NCI-H146 treated with DMSO at 0.1 percent for 48 hours (cell line): ENCODE measurements at regions not wholly inside any gene's neighbourhood (a gene's known extent, or its start where the extent isn't known, plus 50 kb on each side); places are given as distances from the start of the nearest gene placed in this dataset.

Experiments used
- DNase-seq: peaks from one replicate; lab custom pipeline; 2025; ENCODE audit not compliant: unreplicated experiment; lab: John Stamatoyannopoulos, UW

- no peak for DNase-seq
Observed at GRCh38 chr6:16078064-16078463, 50.8 kb upstream of the MYLIP start.

GRCh38 chr6:16069671-16070070 is 59.2 kb upstream of the MYLIP start:
- no peak for DNase-seq

GRCh38 chr6:16069222-16069621 is 59.7 kb upstream of the MYLIP start:
- no peak for DNase-seq

- DNase-seq = no peak
Observed at GRCh38 chr6:16067568-16067967, 61.3 kb upstream of the MYLIP start.

- DNase-seq = peak; percentile 98
Observed at GRCh38 chr6:16064671-16065072, 64.2 kb upstream of the MYLIP start.

GRCh38 chr6:16063580-16063979 is 65.3 kb upstream of the MYLIP start:
- no peak for DNase-seq

- no peak for DNase-seq
Observed at GRCh38 chr6:16061818-16062217, 67.1 kb upstream of the MYLIP start.

GRCh38 chr6:16060039-16060438 is 68.8 kb upstream of the MYLIP start:
- DNase-seq = peak; percentile 55

GRCh38 chr6:16059496-16059895 is 69.4 kb upstream of the MYLIP start:
- peak; percentile 94 for DNase-seq

- no peak for DNase-seq
Observed at GRCh38 chr6:16058929-16059345, 69.9 kb upstream of the MYLIP start.

GRCh38 chr6:16058201-16058928 is 70.5 kb upstream of the MYLIP start:
- no peak for DNase-seq

GRCh38 chr6:16057446-16057845 is 71.4 kb upstream of the MYLIP start:
- DNase-seq = no peak

GRCh38 chr6:16056263-16056870 is 72.5 kb upstream of the MYLIP start:
- no peak for DNase-seq

- DNase-seq = no peak
Observed at GRCh38 chr6:16055852-16056251, 73.0 kb upstream of the MYLIP start.

- DNase-seq = no peak
Observed at GRCh38 chr6:16049168-16049567, 79.7 kb upstream of the MYLIP start.

- no peak for DNase-seq
Observed at GRCh38 chr6:16048221-16048620, 80.7 kb upstream of the MYLIP start.

GRCh38 chr6:16047435-16047990 is 81.4 kb upstream of the MYLIP start:
- DNase-seq = no peak

- no peak for DNase-seq
Observed at GRCh38 chr6:16045238-16045637, 83.6 kb upstream of the MYLIP start.

- DNase-seq = no peak
Observed at GRCh38 chr6:16044211-16044643, 84.7 kb upstream of the MYLIP start.

- no peak for DNase-seq
Observed at GRCh38 chr6:16043171-16044135, 85.4 kb upstream of the MYLIP start.

- DNase-seq = no peak
Observed at GRCh38 chr6:16042751-16043150, 86.1 kb upstream of the MYLIP start.
